ENCODE measurements at regions not wholly inside any gene's neighbourhood (a gene's known extent, or its start where the extent isn't known, plus 50 kb on each side); places are given as distances from the start of the nearest gene placed in this dataset.

- H3K36me3 ChIP-seq (ENCODE audit: control insufficient read depth in 2 of 2, insufficient read depth in 1 of 2, low read length in 2 of 2): no peaks in the 10 kb centered on the region
- no peak overlapping the region for H3K4me3 ChIP-seq (ENCODE audit: low read depth, low read length)
- TF ChIP-seq ZNF792 (tag by site-specific recombination; IDR thresholded peaks at IDR 0.05) (no peak), ZNF184 (tag by site-specific recombination; IDR thresholded peaks at IDR 0.05) (no peak), ZNF571 (tag by site-specific recombination; IDR thresholded peaks at IDR 0.05) (no peak), GLIS2 (tag by site-specific recombination; IDR thresholded peaks at IDR 0.05) (no peak), ZBTB21 (tag by site-specific recombination; IDR thresholded peaks at IDR 0.05) (no peak), ZNF692 (tag by site-specific recombination; IDR thresholded peaks at IDR 0.05) (no peak), PATZ1 (tag by site-specific recombination; IDR thresholded peaks at IDR 0.05) (no peak), ZNF610 (tag by site-specific recombination; IDR thresholded peaks at IDR 0.05; ENCODE audit: borderline replicate concordance) (no peak)
- CTCF ChIA-PET: no interaction called here
- H3K9me3 ChIP-seq (ENCODE audit: control insufficient read depth, insufficient read depth, low read depth, low read length): no peaks in the 10 kb centered on the region
- no peak overlapping the region for H3K27ac ChIP-seq (ENCODE audit: extremely low read depth, low read depth, low read length)
- POLR2A ChIA-PET: no interaction called here
- H3K4me1 ChIP-seq (ENCODE audit: control insufficient read depth, insufficient read depth, low read length): no peaks in the 10 kb centered on the region; the same call in 1 of the 2 replicates
These were observed 60.5 kb upstream of the BCL6 start for GRCh38 chr3:187805774-187806173.

GRCh38 chr3:187807086-187807862 is 62.0 kb upstream of the BCL6 start:
- ChIA-PET CTCF (interaction anchor here (0.7 kb wide), 1 partner anchor 623 kb away, joined by 3 read pairs; no protein-coding TSS in a partner anchor), POLR2A (no interaction called here)

GRCh38 chr3:187808527-187808895 is 63.2 kb upstream of the BCL6 start:
- H3K4me3 ChIP-seq (ENCODE audit: low read depth, low read length): no peak overlapping the region
- no peaks in the 10 kb centered on the region for H3K36me3 ChIP-seq (ENCODE audit: control insufficient read depth in 2 of 2, insufficient read depth in 1 of 2, low read length in 2 of 2)
- ChIA-PET CTCF (no interaction called here), POLR2A (no interaction called here)
- H3K9me3 ChIP-seq (ENCODE audit: control insufficient read depth, insufficient read depth, low read depth, low read length): no peaks in the 10 kb centered on the region
- no peak for TF ChIP-seq ZNF398 (tag by site-specific recombination; IDR thresholded peaks at IDR 0.05)
- no peak for TF ChIP-seq REPIN1 (tag by site-specific recombination; IDR thresholded peaks at IDR 0.05; ENCODE audit: low read depth)
- no peak overlapping the region for H3K27ac ChIP-seq (ENCODE audit: extremely low read depth, low read depth, low read length)
- H3K4me1 ChIP-seq (ENCODE audit: control insufficient read depth, insufficient read depth, low read length): no peaks in the 10 kb centered on the region; the same call in 1 of the 2 replicates

More at GRCh38 chr3:187807086-187807862, 62.0 kb upstream of the BCL6 start:
- no peaks in the 10 kb centered on the region for H3K36me3 ChIP-seq (ENCODE audit: control insufficient read depth in 2 of 2, insufficient read depth in 1 of 2, low read length in 2 of 2)
- H3K27ac ChIP-seq (ENCODE audit: extremely low read depth, low read depth, low read length): no peak overlapping the region
- H3K4me1 ChIP-seq (ENCODE audit: control insufficient read depth, insufficient read depth, low read length): no peaks in the 10 kb centered on the region; the same call in 1 of the 2 replicates
- no peak overlapping the region for H3K4me3 ChIP-seq (ENCODE audit: low read depth, low read length)
- no peaks in the 10 kb centered on the region for H3K9me3 ChIP-seq (ENCODE audit: control insufficient read depth, insufficient read depth, low read depth, low read length)
- no peak for TF ChIP-seq FEZF1 (tag by site-specific recombination; IDR thresholded peaks at IDR 0.05)
- TF ChIP-seq ZNF426 (tag by site-specific recombination; IDR thresholded peaks at IDR 0.05): no peak
- TF ChIP-seq ZNF223 (tag by site-specific recombination; IDR thresholded peaks at IDR 0.05): no peak
- TF ChIP-seq GLIS2 (tag by site-specific recombination; IDR thresholded peaks at IDR 0.05): no peak
- TF ChIP-seq BCL6B (tag by site-specific recombination; IDR thresholded peaks at IDR 0.05): no peak
- no peak for TF ChIP-seq ZNF600 (tag by site-specific recombination; IDR thresholded peaks at IDR 0.05)
- TF ChIP-seq ZNF19 (tag by site-specific recombination; IDR thresholded peaks at IDR 0.05; ENCODE audit: low read depth): no peak

All from HEK293 (cell line).